ENCODE measurements at regions not wholly inside any gene's neighbourhood (a gene's known extent, or its start where the extent isn't known, plus 50 kb on each side); places are given as distances from the start of the nearest gene placed in this dataset.

GRCh38 chr2:12175323-12175722, 428.9 kb downstream of the LPIN1 start:
- no peaks in the 10 kb centered on the region for H3K79me2 ChIP-seq (ENCODE audit: low read depth)
- no peaks in the 10 kb centered on the region for H3K9me2 ChIP-seq (ENCODE audit: insufficient read depth)
- no peak overlapping the region for H2AFZ ChIP-seq
- POLR2A ChIA-PET (ENCODE audit: unreplicated experiment): no interaction called here
- H4K20me1 ChIP-seq (ENCODE audit: insufficient read depth): no peaks in the 10 kb centered on the region
- TF ChIP-seq EZH2 (IDR thresholded peaks at IDR 0.05; ENCODE audit: low read depth): no peak
- no peak for TF ChIP-seq CTCF (conservative IDR thresholded peaks at IDR 0.05)
- no peaks in the 10 kb centered on the region for H3K27me3 ChIP-seq (ENCODE audit: insufficient read depth, low read depth)
- no peak overlapping the region for H3K4me2 ChIP-seq
- H3K9me3 ChIP-seq (ENCODE audit: insufficient read depth, low read depth): no peaks in the 10 kb centered on the region
- BruUV-seq (replicated peaks): no TSS peak
- intact Hi-C loops (cut with micrococcal nuclease; ENCODE audit: unreplicated experiment): loop anchor here (5.0 to 10.0 kb wide), 3 partner anchors 131 to 313 kb away; no protein-coding TSS in a partner anchor
- H3K4me1 ChIP-seq (replicated peaks; ENCODE audit: insufficient read depth): peaks cover 30% of the 10 kb centered on the region
- H3F3A ChIP-seq (ENCODE audit: insufficient read depth, low read depth): peaks cover 26% of the 10 kb centered on the region
- DNase-seq: no peak
- no peak overlapping the region for H3K27ac ChIP-seq
- H3K36me3 ChIP-seq (ENCODE audit: low read depth): no peaks in the 10 kb centered on the region
- CTCF ChIA-PET: no interaction called here
- H3K4me3 ChIP-seq: no peak overlapping the region

- ChIA-PET POLR2A (ENCODE audit: unreplicated experiment) (interaction anchor here (0.7 kb wide), 1 partner anchor 380 kb away, joined by 6 read pairs; no protein-coding TSS in a partner anchor), CTCF (interaction anchor here (0.7 to 1.3 kb wide), 2 partner anchors 313 to 417 kb away, joined by 3 to 5 read pairs; no protein-coding TSS in a partner anchor)
- intact Hi-C loops (cut with micrococcal nuclease; ENCODE audit: unreplicated experiment): loop anchor here (1.0 to 10.0 kb wide), 5 partner anchors 45 to 539 kb away; partner anchors contain the start of gene TRIB2
- H3K79me2 ChIP-seq (ENCODE audit: low read depth): no peaks in the 10 kb centered on the region
- no peaks in the 10 kb centered on the region for H3K9me2 ChIP-seq (ENCODE audit: insufficient read depth)
- H3K4me3 ChIP-seq: no peak overlapping the region
- BruUV-seq (replicated peaks): no TSS peak
- no peaks in the 10 kb centered on the region for H3K27me3 ChIP-seq (ENCODE audit: insufficient read depth, low read depth)
- peaks cover 26% of the 10 kb centered on the region for H3F3A ChIP-seq (ENCODE audit: insufficient read depth, low read depth)
- peak overlapping the region; percentile 50 for H3K27ac ChIP-seq
- no peaks in the 10 kb centered on the region for H3K36me3 ChIP-seq (ENCODE audit: low read depth)
- no peaks in the 10 kb centered on the region for H3K9me3 ChIP-seq (ENCODE audit: insufficient read depth, low read depth)
- H3K4me2 ChIP-seq: peak overlapping the region; percentile 51
- H2AFZ ChIP-seq: no peak overlapping the region
- H4K20me1 ChIP-seq (ENCODE audit: insufficient read depth): no peaks in the 10 kb centered on the region
- peak; percentile 78 to 95 for DNase-seq
- no peak for TF ChIP-seq CTCF (conservative IDR thresholded peaks at IDR 0.05)
- no peak for TF ChIP-seq EZH2 (IDR thresholded peaks at IDR 0.05; ENCODE audit: low read depth)
- H3K4me1 ChIP-seq (replicated peaks; ENCODE audit: insufficient read depth): peaks cover 30% of the 10 kb centered on the region
Measured at GRCh38 chr2:12176623-12177454, 430.4 kb downstream of the LPIN1 start.

- Histone ChIP-seq H4K20me1 (ENCODE audit: insufficient read depth) (no peaks in the 10 kb centered on the region), H3K4me3 (no peak overlapping the region), H3K36me3 (ENCODE audit: low read depth) (no peaks in the 10 kb centered on the region), H3K79me2 (ENCODE audit: low read depth) (no peaks in the 10 kb centered on the region), H3K27me3 (ENCODE audit: insufficient read depth, low read depth) (no peaks in the 10 kb centered on the region), H2AFZ (no peak overlapping the region; the same call in 1 of the 2 replicates), H3K4me2 (peak overlapping the region; percentile 51), H3K27ac (peak overlapping the region; percentile 50), H3K9me2 (ENCODE audit: insufficient read depth) (no peaks in the 10 kb centered on the region), H3K4me1 (replicated peaks; ENCODE audit: insufficient read depth) (peaks cover 30% of the 10 kb centered on the region), H3K9me3 (ENCODE audit: insufficient read depth, low read depth) (no peaks in the 10 kb centered on the region), H3F3A (ENCODE audit: insufficient read depth, low read depth) (peaks cover 26% of the 10 kb centered on the region)
- ChIA-PET CTCF (interaction anchor here (0.7 to 1.3 kb wide), 2 partner anchors 314 to 416 kb away, joined by 3 to 5 read pairs; no protein-coding TSS in a partner anchor), POLR2A (ENCODE audit: unreplicated experiment) (interaction anchor here (0.7 kb wide), 1 partner anchor 379 kb away, joined by 6 read pairs; no protein-coding TSS in a partner anchor)
- no peak for TF ChIP-seq EZH2 (IDR thresholded peaks at IDR 0.05; ENCODE audit: low read depth)
- no peak for TF ChIP-seq CTCF (conservative IDR thresholded peaks at IDR 0.05)
- no peak for DNase-seq
- intact Hi-C loops (cut with micrococcal nuclease; ENCODE audit: unreplicated experiment): loop anchor here (1.0 to 10.0 kb wide), 5 partner anchors 45 to 539 kb away; partner anchors contain the start of gene TRIB2
- no TSS peak for BruUV-seq (replicated peaks)
Measured at GRCh38 chr2:12177455-12178288, 431.2 kb downstream of the LPIN1 start.
